MCF 10A (cell line): ENCODE measurements at regions not wholly inside any gene's neighbourhood (a gene's known extent, or its start where the extent isn't known, plus 50 kb on each side); places are given as distances from the start of the nearest gene placed in this dataset.

Experiments used
- BruUV-seq: library from RNA; stranded (reverse); fragments of 400-500 nt; replicated peaks from 2 replicates; lab custom pipeline; 2021; lab: Mats Ljungman, UMichigan
- CTCF ChIA-PET: fragments of 300-600 bp; sonication (Branson Sonifier 250); formaldehyde crosslinking; extraction: SDS; loops from one replicate; lab custom pipeline; 2021; ENCODE audit warnings: antibody characterized with exemption, inconsistent platforms; lab: Yijun Ruan, JAX
- POLR2A ChIA-PET: fragments of 300-600, 350-650 bp; sonication (Branson Sonifier 250); formaldehyde crosslinking; extraction: SDS; loops from one replicate; lab custom pipeline; 2020; ENCODE audit warnings: antibody characterized with exemption, inconsistent platforms; lab: Yijun Ruan, JAX
- DNase-seq: peaks from one replicate; pipeline ENCODE4 v3.0.0-alpha.2; 2018; ENCODE audit not compliant: unreplicated experiment
- H3K27ac Mint-ChIP-seq: one replicate; pipeline ENCODE4 v1.8.0; 2022; ENCODE audit warnings: mild to moderate bottlenecking, low read depth, mixed read lengths; ENCODE audit not compliant: unreplicated experiment
- H3K27me3 Mint-ChIP-seq: one replicate; pipeline ENCODE4 v1.8.0; 2022; ENCODE audit warnings: mixed read lengths; ENCODE audit not compliant: insufficient read depth, unreplicated experiment
- H3K36me3 Mint-ChIP-seq: one replicate; pipeline ENCODE4 v1.8.0; 2022; ENCODE audit warnings: mild to moderate bottlenecking, moderate library complexity, mixed read lengths; ENCODE audit not compliant: insufficient read depth, unreplicated experiment
- H3K4me1 Mint-ChIP-seq: one replicate; pipeline ENCODE4 v1.8.0; 2022; ENCODE audit warnings: mixed read lengths; ENCODE audit not compliant: insufficient read depth, unreplicated experiment
- H3K4me3 Mint-ChIP-seq: one replicate; pipeline ENCODE4 v1.8.0; 2022; ENCODE audit warnings: mild to moderate bottlenecking, moderate library complexity, mixed read lengths; ENCODE audit not compliant: unreplicated experiment
- H3K9me3 Mint-ChIP-seq: one replicate; pipeline ENCODE4 v1.8.0; 2022; ENCODE audit warnings: mixed read lengths; ENCODE audit not compliant: unreplicated experiment
- intact Hi-C: fragments of 100-400 bp; cut with micrococcal nuclease; formaldehyde crosslinking; loops from 2 replicates; pipeline ENCODE4 v1.14.1; 2022
- TF ChIP-seq, protein P1 (sequence below): fragments of 200-600 bp; IDR thresholded peaks from one replicate; pipeline ENCODE4 v1.8.0; 2022; ENCODE audit warnings: antibody characterized with exemption, mild to moderate bottlenecking; ENCODE audit not compliant: unreplicated experiment

DNA sequence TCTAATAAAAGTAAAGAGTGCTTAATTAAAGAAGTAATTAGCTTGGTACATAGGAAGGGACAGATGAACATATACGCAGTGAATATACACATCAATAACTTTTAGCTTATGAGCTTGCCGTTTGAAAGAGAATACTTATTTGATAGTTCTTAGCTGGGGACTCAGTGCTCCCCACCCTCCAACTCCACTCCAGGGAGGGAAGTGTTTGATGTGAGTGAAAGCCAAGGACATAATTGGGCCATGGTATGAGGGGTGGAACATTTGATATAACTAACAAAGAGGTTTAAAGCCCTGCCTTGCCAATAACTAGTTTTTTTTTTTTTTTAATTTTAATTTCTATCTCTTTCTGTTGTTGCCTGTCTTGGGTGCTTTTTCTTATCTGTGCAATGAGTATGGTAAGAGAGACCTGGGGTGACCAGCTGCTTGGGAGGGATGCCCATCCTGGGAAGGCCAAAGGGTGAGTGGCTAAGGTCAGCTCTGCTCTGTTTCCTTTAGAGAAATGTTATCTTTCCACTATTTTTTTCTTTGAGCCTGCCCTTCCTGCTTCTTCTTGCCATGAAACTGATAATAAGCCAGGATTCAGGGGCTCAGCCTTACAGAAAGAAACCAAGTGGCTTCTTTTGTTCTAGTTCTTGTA, 132.8 kb upstream of the CPSF6 start:
- no peaks in the 10 kb centered on the region for H3K36me3 Mint-ChIP-seq
- CTCF ChIA-PET: interaction anchor here (0.6 to 0.7 kb wide), 4 partner anchors 11 to 188 kb away, joined by 3 to 5 read pairs (median 3); no protein-coding TSS in a partner anchor
- H3K27ac Mint-ChIP-seq: no peak overlapping the region
- POLR2A ChIA-PET: interaction anchor here (2.7 kb wide), 1 partner anchor 10 kb away, joined by 6 read pairs; no protein-coding TSS in a partner anchor
- BruUV-seq: no TSS peak
- H3K4me3 Mint-ChIP-seq: no peak overlapping the region
- TF ChIP-seq, protein P1, sequence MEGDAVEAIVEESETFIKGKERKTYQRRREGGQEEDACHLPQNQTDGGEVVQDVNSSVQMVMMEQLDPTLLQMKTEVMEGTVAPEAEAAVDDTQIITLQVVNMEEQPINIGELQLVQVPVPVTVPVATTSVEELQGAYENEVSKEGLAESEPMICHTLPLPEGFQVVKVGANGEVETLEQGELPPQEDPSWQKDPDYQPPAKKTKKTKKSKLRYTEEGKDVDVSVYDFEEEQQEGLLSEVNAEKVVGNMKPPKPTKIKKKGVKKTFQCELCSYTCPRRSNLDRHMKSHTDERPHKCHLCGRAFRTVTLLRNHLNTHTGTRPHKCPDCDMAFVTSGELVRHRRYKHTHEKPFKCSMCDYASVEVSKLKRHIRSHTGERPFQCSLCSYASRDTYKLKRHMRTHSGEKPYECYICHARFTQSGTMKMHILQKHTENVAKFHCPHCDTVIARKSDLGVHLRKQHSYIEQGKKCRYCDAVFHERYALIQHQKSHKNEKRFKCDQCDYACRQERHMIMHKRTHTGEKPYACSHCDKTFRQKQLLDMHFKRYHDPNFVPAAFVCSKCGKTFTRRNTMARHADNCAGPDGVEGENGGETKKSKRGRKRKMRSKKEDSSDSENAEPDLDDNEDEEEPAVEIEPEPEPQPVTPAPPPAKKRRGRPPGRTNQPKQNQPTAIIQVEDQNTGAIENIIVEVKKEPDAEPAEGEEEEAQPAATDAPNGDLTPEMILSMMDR: no peak
- H3K9me3 Mint-ChIP-seq: no peaks in the 10 kb centered on the region
- H3K4me1 Mint-ChIP-seq: peaks cover 8% of the 10 kb centered on the region
- no peaks in the 10 kb centered on the region for H3K27me3 Mint-ChIP-seq
- intact Hi-C loops: no loop called here
- DNase-seq: no peak

DNA sequence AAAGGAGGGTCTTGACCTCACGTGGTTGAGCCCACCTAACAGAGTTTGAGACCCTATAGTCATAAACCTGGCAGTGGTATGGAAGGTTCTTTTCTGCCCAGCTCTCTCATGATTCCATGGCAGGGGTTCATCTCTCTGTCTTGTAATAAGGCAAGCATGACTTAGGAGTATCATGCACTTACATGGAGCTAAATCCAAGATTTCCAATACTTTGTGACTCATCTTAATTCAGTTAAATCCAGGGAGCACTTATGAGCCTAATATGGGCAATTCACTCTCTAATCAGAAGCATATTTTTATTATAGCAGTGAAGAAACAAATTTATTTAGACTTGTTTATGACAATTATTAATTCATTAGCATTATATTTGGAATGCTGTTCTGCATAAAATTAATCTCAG, 131.8 kb upstream of the CPSF6 start:
- no TSS peak for BruUV-seq
- CTCF ChIA-PET: interaction anchor here (0.5 to 1.7 kb wide), 2 partner anchors 9 to 37 kb away, joined by 3 read pairs; no protein-coding TSS in a partner anchor
- POLR2A ChIA-PET: interaction anchor here (2.7 kb wide), 1 partner anchor 11 kb away, joined by 6 read pairs; no protein-coding TSS in a partner anchor
- Mint-ChIP-seq H3K9me3 (no peaks in the 10 kb centered on the region), H3K4me3 (no peak overlapping the region), H3K27me3 (no peaks in the 10 kb centered on the region), H3K4me1 (peaks cover 6% of the 10 kb centered on the region), H3K27ac (no peak overlapping the region), H3K36me3 (no peaks in the 10 kb centered on the region)
- intact Hi-C loops: no loop called here
- TF ChIP-seq, protein P1: no peak
- no peak for DNase-seq

DNA sequence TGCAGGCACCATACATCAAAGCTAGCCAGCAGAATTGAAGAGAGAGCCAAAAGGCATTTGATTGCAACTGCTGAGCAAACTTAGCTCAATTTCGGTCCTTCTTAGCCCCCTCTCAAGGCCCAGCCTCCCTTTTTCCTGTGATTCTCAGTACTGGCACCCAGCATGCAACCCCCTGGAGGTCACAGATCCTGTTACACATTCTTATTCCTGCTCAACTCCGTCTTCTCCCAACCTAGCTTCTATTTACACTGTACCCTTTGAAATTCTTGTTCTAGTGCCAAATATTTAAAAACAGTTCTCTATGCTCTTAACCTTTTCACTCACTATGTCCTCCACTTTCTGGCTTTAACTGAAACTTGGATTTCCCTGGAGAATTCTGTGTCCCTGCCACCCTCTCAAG, 131.3 kb upstream of the CPSF6 start:
- peaks cover 6% of the 10 kb centered on the region for H3K4me1 Mint-ChIP-seq
- DNase-seq: no peak
- BruUV-seq: no TSS peak
- H3K27me3 Mint-ChIP-seq: no peaks in the 10 kb centered on the region
- no peak overlapping the region for H3K27ac Mint-ChIP-seq
- H3K4me3 Mint-ChIP-seq: no peak overlapping the region
- no peaks in the 10 kb centered on the region for H3K9me3 Mint-ChIP-seq
- CTCF ChIA-PET: interaction anchor here (1.7 kb wide), 1 partner anchor 38 kb away, joined by 3 read pairs; no protein-coding TSS in a partner anchor
- TF ChIP-seq, protein P1: no peak
- intact Hi-C loops: no loop called here
- no peaks in the 10 kb centered on the region for H3K36me3 Mint-ChIP-seq
- POLR2A ChIA-PET: interaction anchor here (2.7 kb wide), 1 partner anchor 11 kb away, joined by 6 read pairs; no protein-coding TSS in a partner anchor

DNA sequence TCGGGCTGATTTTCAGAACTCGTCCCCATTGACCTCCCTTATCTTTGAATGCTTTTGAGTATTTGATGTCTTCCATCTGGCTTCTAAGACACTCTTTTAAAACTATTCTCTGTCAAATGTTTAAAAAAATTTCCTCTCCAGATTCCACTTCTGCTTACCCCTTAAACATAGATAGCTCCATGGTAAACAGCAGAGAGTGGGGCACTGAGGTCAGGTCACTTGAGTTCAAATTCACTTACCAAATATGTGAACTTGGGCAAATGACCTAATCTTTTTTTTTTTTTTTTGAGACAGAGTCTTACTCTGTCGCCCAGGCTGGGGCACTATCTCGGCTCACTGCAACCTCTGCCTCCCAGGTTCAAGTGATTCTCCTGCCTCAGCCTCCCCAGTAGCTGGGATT, 126.8 kb upstream of the CPSF6 start:
- peaks cover 6% of the 10 kb centered on the region for H3K4me1 Mint-ChIP-seq
- H3K27me3 Mint-ChIP-seq: no peaks in the 10 kb centered on the region
- DNase-seq: no peak
- no peak overlapping the region for H3K4me3 Mint-ChIP-seq
- TF ChIP-seq, protein P1: no peak
- H3K9me3 Mint-ChIP-seq: no peaks in the 10 kb centered on the region
- intact Hi-C loops: no loop called here
- BruUV-seq: no TSS peak
- H3K36me3 Mint-ChIP-seq: no peaks in the 10 kb centered on the region
- POLR2A ChIA-PET: interaction anchor here (0.6 to 1.1 kb wide), 3 partner anchors 11 to 213 kb away, joined by 3 read pairs; partner anchors contain the start of gene CPSF6
- CTCF ChIA-PET: no interaction called here
- no peak overlapping the region for H3K27ac Mint-ChIP-seq
